ENCODE measurements at regions not wholly inside any gene's neighbourhood (a gene's known extent, or its start where the extent isn't known, plus 50 kb on each side); places are given as distances from the start of the nearest gene placed in this dataset.

GRCh38 chr11:87659807-87660206, 515.4 kb downstream of the RAB38 start:
- POLR2A ChIA-PET (ENCODE audit: partially characterized antibody): no interaction called here
- Histone ChIP-seq H3K14ac (ENCODE audit: insufficient read length) (no peak overlapping the region), H2AFZ (ENCODE audit: low read length) (no peak overlapping the region), H3K18ac (ENCODE audit: extremely low read depth, low read length) (no peak overlapping the region), H3K56ac (replicated peaks; ENCODE audit: insufficient read length, low read depth, low read length) (no peak overlapping the region), H4K20me1 (replicated peaks in 1 of 2; ENCODE audit: control insufficient read depth in 1 of 2, insufficient read depth in 2 of 2, low read length in 2 of 2) (no peaks in the 10 kb centered on the region), H4K8ac (ENCODE audit: extremely low read depth, insufficient read depth, low read length) (no peak overlapping the region), H3K79me1 (ENCODE audit: low read depth, low read length) (no peaks in the 10 kb centered on the region), H3K4ac (replicated peaks; ENCODE audit: insufficient read length, low read depth, low read length) (no peak overlapping the region), H2AK5ac (ENCODE audit: low read depth, low read length) (no peak overlapping the region), H3K23ac (ENCODE audit: insufficient read length) (no peak overlapping the region), H3K79me2 (ENCODE audit: control insufficient read depth in 1 of 2, insufficient read depth in 2 of 2, low read length in 2 of 2) (no peaks in the 10 kb centered on the region), H3K23me2 (ENCODE audit: low read depth, low read length) (no peaks in the 10 kb centered on the region), H4K5ac (ENCODE audit: insufficient read length, low read depth, low read length) (no peak overlapping the region), H3K4me1 (replicated peaks in 1 of 4; ENCODE audit: control insufficient read depth in 3 of 4, insufficient read depth in 4 of 4, low read length in 3 of 4) (no peaks in the 10 kb centered on the region), H3K36me3 (ENCODE audit: control insufficient read depth in 2 of 4, insufficient read depth in 4 of 4, low read length in 3 of 4) (no peaks in the 10 kb centered on the region), H3K27me3 (replicated peaks in 1 of 4; ENCODE audit: control insufficient read depth in 3 of 4, extremely low read depth in 1 of 4, insufficient read depth in 3 of 4, low read length in 3 of 4) (no peaks in the 10 kb centered on the region), H3K4me3 (ENCODE audit: extremely low read depth in 1 of 4, insufficient read depth in 2 of 4, low read depth in 3 of 4, low read length in 4 of 4) (no peak overlapping the region), H3K9ac (replicated peaks in 1 of 4; ENCODE audit: extremely low read depth in 1 of 4, low read depth in 3 of 4, low read length in 3 of 4) (no peak overlapping the region), H4K91ac (replicated peaks; ENCODE audit: insufficient read length, low read length) (no peak overlapping the region), H2BK12ac (ENCODE audit: low read depth, low read length) (no peak overlapping the region), H3K27ac (ENCODE audit: low read depth, low read length) (no peak overlapping the region), H2BK5ac (ENCODE audit: low read depth, low read length) (no peak overlapping the region), H2BK20ac (ENCODE audit: low read length) (no peak overlapping the region), H2BK15ac (ENCODE audit: low read length) (no peak overlapping the region), H2BK120ac (replicated peaks; ENCODE audit: low read depth, low read length) (no peak overlapping the region), H3K4me2 (ENCODE audit: insufficient read depth in 1 of 2, low read depth in 2 of 2, low read length in 2 of 2) (no peak overlapping the region), H3K9me3 (ENCODE audit: insufficient read depth in 2 of 2, low read depth in 1 of 2, low read length in 1 of 2) (0 out of 4 replicates have a peak, but pooled peaks cover 0 to 3% of the 10 kb centered on the region in 2 experiments)
- TF ChIP-seq ATF3 (IDR thresholded peaks at IDR 0.05; ENCODE audit: insufficient read depth, low read depth, low read length): no peak
- DNase-seq (ENCODE audit: low read depth in 1 of 2, low spot score in 2 of 2): no peak
- no peak for FAIRE-seq
- CTCF ChIA-PET (ENCODE audit: partially characterized antibody): no interaction called here
- WGBS, 2 experiments (ENCODE audit: extremely low coverage in 1 of 2, insufficient coverage in 1 of 2, insufficient read length in 1 of 2, insufficient replicate concordance in 2 of 2, low coverage in 1 of 2, low lambda C conversion rate in 2 of 2, missing lambda C conversion rate in 1 of 2): 98% methylated on average over 5 of the region's 5 CpGs; no CpG with 5 or more reads in 1 of the 2 experiments
